K562 (cell line): ENCODE measurements at regions not wholly inside any gene's neighbourhood (a gene's known extent, or its start where the extent isn't known, plus 50 kb on each side); places are given as distances from the start of the nearest gene placed in this dataset.
"Not testable (repeated sequence)": the region's sequence is repeated elsewhere in the genome, so short reads cannot be mapped to it uniquely, and the experiment has no call there.

Source experiments
- ATAC-seq: fragments of 200-7000 bp; cut with Tn5 transposase; 3 replicates; pipeline ENCODE4 v1.9.1; 2020; ENCODE audit warnings: moderate library complexity
- BruUV-seq: library from RNA; stranded (reverse); fragments of 400-500 nt; replicated peaks from 2 replicates; lab custom pipeline; 2021; lab: Mats Ljungman, UMichigan
- CTCF ChIA-PET: fragments of 300-600 bp; formaldehyde crosslinking; extraction: SDS; loops from one replicate; lab custom pipeline; 2021; ENCODE audit warnings: low intra/inter-chr PET ratio; lab: Yijun Ruan, JAX
- POLR2A ChIA-PET: fragments of 300-600, 350-650 bp; sonication (Branson Sonifier 250); formaldehyde crosslinking; extraction: SDS; loops from one replicate; lab custom pipeline; 2021; ENCODE audit warnings: antibody characterized with exemption, inconsistent platforms; lab: Yijun Ruan, JAX
- DNase-seq, 4 experiments: peaks; one replicate each; pipeline versions ENCODE4 v3.0.0 to v3.0.0-alpha.2; 2011 to 2018; ENCODE audit warnings: low spot score in 3 of 4, mixed read lengths in 3 of 4; ENCODE audit errors: extremely low read depth in 1 of 4
- FAIRE-seq: peaks from 2 replicates; lab custom pipeline; 2011; peaks lifted over from hg19 to GRCh38; lab: Jason Lieb, UNC
- H2AFZ ChIP-seq: 2 replicates; pipeline ENCODE4 v1.6.0; 2011; ENCODE audit warnings: low read depth, low read length, control low read depth, inconsistent platforms
- H3K27ac ChIP-seq: fragments of 200-600 bp; 3 replicates; pipeline ENCODE4 v1.8.0; 2011; ENCODE audit warnings: low read depth, mild to moderate bottlenecking, control low read depth, inconsistent platforms, low read length, moderate library complexity, mixed read lengths; ENCODE audit errors: extremely low read depth
- H3K27me3 ChIP-seq, 2 experiments: fragments of 300-600 bp in 1 of 2; 2 replicates in 1 of 2; 3 replicates in 1 of 2; pipeline versions ENCODE4 v1.6.0 to v1.8.0; 2011; ENCODE audit warnings: inconsistent platforms in 2 of 2, low read length in 2 of 2, mild to moderate bottlenecking in 1 of 2, mixed read lengths in 1 of 2, moderate library complexity in 1 of 2; ENCODE audit not compliant: control insufficient read depth in 2 of 2, insufficient read depth in 2 of 2
- H3K36me3 ChIP-seq: fragments of 300-600 bp; 3 replicates; pipeline ENCODE4 v1.8.0; 2011; ENCODE audit warnings: mild to moderate bottlenecking, low read length, inconsistent platforms; ENCODE audit not compliant: control insufficient read depth, insufficient read depth
- H3K4me1 ChIP-seq, 2 experiments: fragments of 200-600 bp in 1 of 2; replicated peaks in 1 of 2; 2 replicates in 1 of 2; 3 replicates in 1 of 2; pipeline versions ENCODE4 v1.5.1 to v1.8.0; 2011; ENCODE audit warnings: inconsistent platforms in 2 of 2, low read length in 2 of 2, mild to moderate bottlenecking in 1 of 2, mixed read lengths in 1 of 2, moderate library complexity in 1 of 2; ENCODE audit not compliant: control insufficient read depth in 2 of 2, insufficient read depth in 2 of 2
- H3K4me2 ChIP-seq: 2 replicates; pipeline ENCODE4 v1.6.1; 2011; ENCODE audit warnings: low read length, control low read depth, inconsistent platforms, mixed read lengths; ENCODE audit not compliant: insufficient read depth
- H3K4me3 ChIP-seq: fragments of 200-600 bp; sonication (generic), shearing (Covaris generic); 2 replicates; pipeline ENCODE4 v1.5.1; 2016; ENCODE audit warnings: control low read depth, inconsistent platforms
- H3K79me2 ChIP-seq: fragments of 200-600 bp; 3 replicates; pipeline ENCODE4 v1.8.0; 2011; ENCODE audit warnings: low read length, inconsistent platforms; ENCODE audit not compliant: control insufficient read depth, insufficient read depth
- H3K9ac ChIP-seq, 2 experiments: 2 replicates each; pipeline versions ENCODE4 v1.6.0 to v1.6.1; 2011; ENCODE audit warnings: low read depth in 2 of 2, low read length in 2 of 2, control low read depth in 1 of 2, inconsistent platforms in 1 of 2, mild to moderate bottlenecking in 1 of 2, mixed read lengths in 1 of 2; ENCODE audit not compliant: insufficient read depth in 1 of 2
- H3K9me1 ChIP-seq: one replicate; pipeline ENCODE4 v1.6.0; 2011; ENCODE audit warnings: inconsistent platforms, mild to moderate bottlenecking, low read length, moderate library complexity; ENCODE audit not compliant: control insufficient read depth, insufficient read depth
- H3K9me3 ChIP-seq: replicated peaks from 2 replicates; pipeline ENCODE4 v1.5.1; 2011; ENCODE audit warnings: low read depth, low read length, inconsistent platforms; ENCODE audit not compliant: control insufficient read depth, insufficient read depth
- H4K20me1 ChIP-seq: replicated peaks from 2 replicates; pipeline ENCODE4 v1.6.1; 2011; ENCODE audit warnings: low read length, inconsistent platforms, mixed read lengths; ENCODE audit not compliant: control insufficient read depth, insufficient read depth
- ATF7 ChIP-seq: fragments of 450-650 bp; IDR thresholded peaks from 2 replicates; pipeline ENCODE4 v1.7.1; 2014; ENCODE audit warnings: mild to moderate bottlenecking, moderate library complexity
- CBX2 ChIP-seq: fragments of 200-600 bp; sonication (generic); IDR thresholded peaks from one replicate; pipeline ENCODE4 v1.6.1; 2012; ENCODE audit warnings: mild to moderate bottlenecking, low read length, inconsistent platforms; ENCODE audit not compliant: insufficient read depth, poor library complexity, severe bottlenecking
- CCNT2 ChIP-seq: IDR thresholded peaks from 2 replicates; pipeline ENCODE4 v1.6.1; 2011; ENCODE audit warnings: borderline replicate concordance, low read depth, mild to moderate bottlenecking, moderate library complexity, mixed read lengths, low read length; ENCODE audit not compliant: insufficient read length; ENCODE audit errors: extremely low read depth
- HMGN3 ChIP-seq: IDR thresholded peaks from 2 replicates; pipeline ENCODE4 v1.6.1; 2011; ENCODE audit warnings: borderline replicate concordance, low read depth, mild to moderate bottlenecking, mixed read lengths, low read length; ENCODE audit not compliant: insufficient read length; ENCODE audit errors: extremely low read depth
- MAX ChIP-seq: sonication (generic); formaldehyde crosslinking; IDR thresholded peaks from 2 replicates; pipeline ENCODE4 v1.9.0; 2022; ENCODE audit warnings: mild to moderate bottlenecking, missing genetic modification reagents
- NONO ChIP-seq, 2 experiments: fragments of 200-400 bp in 1 of 2; fragments of 450-650 bp in 1 of 2; formaldehyde crosslinking in 1 of 2; IDR thresholded peaks; 2 replicates each; pipeline ENCODE4 v1.6.1; 2017; ENCODE audit warnings: low read depth in 2 of 2, mild to moderate bottlenecking in 2 of 2, moderate library complexity in 2 of 2, low read length in 1 of 2
- ZNF444 ChIP-seq: fragments of 250-450 bp; sonication (Bioruptor Pico); IDR thresholded peaks from 2 replicates; pipeline ENCODE4 v1.4.0; 2020; ENCODE audit warnings: mild to moderate bottlenecking, moderate library complexity
- WGBS: fragments of 100-300 bp; shearing (Covaris generic); methylation state at CpG from one replicate; pipeline ENCODE4 v1.1.6; 2016; ENCODE audit warnings: low coverage, mixed read lengths; ENCODE audit not compliant: insufficient coverage; ENCODE audit errors: missing lambda C conversion rate; 5-methylcytosine and 5-hydroxymethylcytosine counted together
- in situ Hi-C: fragments of 300-500 bp; cut with MboI; formaldehyde crosslinking; loops from 4 replicates; pipeline ENCODE4 v1.15.0; 2018; ENCODE audit warnings: inconsistent platforms, mixed read lengths
- intact Hi-C: fragments of 100-400 bp; cut with micrococcal nuclease; formaldehyde crosslinking; loops from 2 replicates; pipeline ENCODE4 v1.14.2; 2022

GRCh38 chr12:87556985-87557384 lies 472.2 kb downstream of the C12orf50 start:
- Histone ChIP-seq H3K4me3 (no peak overlapping the region), H3K9me3 (no peaks in the 10 kb centered on the region; the same call in 1 of the 2 replicates)
- no peak for FAIRE-seq

GRCh38 chr12:87531213-87531612 lies 498.0 kb downstream of the C12orf50 start:
- H2AFZ ChIP-seq, H3K79me2 ChIP-seq, FAIRE-seq, intact Hi-C loops, H3K36me3 ChIP-seq, H3K9me3 ChIP-seq, H3K9me1 ChIP-seq, POLR2A ChIA-PET, BruUV-seq, CTCF ChIA-PET, DNase-seq, H3K4me1 ChIP-seq, H3K4me2 ChIP-seq, H3K9ac ChIP-seq, in situ Hi-C loops, H3K27me3 ChIP-seq, H3K4me3 ChIP-seq, H4K20me1 ChIP-seq, ATAC-seq, H3K27ac ChIP-seq: not testable (repeated sequence)
- WGBS: 4% methylated on average over 5 of the region's 5 CpGs

More at GRCh38 chr12:87556985-87557384, 472.2 kb downstream of the C12orf50 start:
- ChIA-PET CTCF (no interaction called here), POLR2A (no interaction called here)
- no peak for ATAC-seq
- H3K27me3 ChIP-seq: no peaks in the 10 kb centered on the region
- no peaks in the 10 kb centered on the region for H3K4me1 ChIP-seq
- no peaks in the 10 kb centered on the region for H3K36me3 ChIP-seq
- H3K9ac ChIP-seq: no peak overlapping the region
- BruUV-seq: no TSS peak
- no peak overlapping the region for H3K4me2 ChIP-seq
- no peaks in the 10 kb centered on the region for H4K20me1 ChIP-seq
- H3K79me2 ChIP-seq: no peaks in the 10 kb centered on the region
- no peak overlapping the region for H3K27ac ChIP-seq
- TF ChIP-seq HMGN3 (no peak), ZNF444 (CRISPR knock-in tag) (no peak), NONO (IDR thresholded peaks at IDR 0.05; ENCODE audit: low read depth in 2 of 2, low read length in 1 of 2) (no peak), ATF7 (no peak), CCNT2 (no peak), MAX (CRISPR knock-in tag) (no peak), CBX2 (no peak)
- intact Hi-C loops: no loop called here
- DNase-seq: no peak
- WGBS: 3% methylated on average over 5 of the region's 5 CpGs
- in situ Hi-C loops: no loop called here
- H2AFZ ChIP-seq: no peak overlapping the region
- no peaks in the 10 kb centered on the region for H3K9me1 ChIP-seq
